ENCODE measurements at regions not wholly inside any gene's neighbourhood (a gene's known extent, or its start where the extent isn't known, plus 50 kb on each side); places are given as distances from the start of the nearest gene placed in this dataset.

GRCh38 chr1:238777551-238777950 is 608.8 kb upstream of the CHRM3 start:
- Mint-ChIP-seq H3K27ac (ENCODE audit: unreplicated experiment) (no peak overlapping the region), H3K27me3 (ENCODE audit: insufficient read depth, unreplicated experiment) (peaks cover 3% of the 10 kb centered on the region), H3K36me3 (ENCODE audit: insufficient read depth, unreplicated experiment) (no peaks in the 10 kb centered on the region), H3K4me3 (ENCODE audit: unreplicated experiment) (no peak overlapping the region), H3K9me3 (ENCODE audit: unreplicated experiment) (peaks cover 8% of the 10 kb centered on the region), H3K4me1 (ENCODE audit: low read depth, unreplicated experiment) (no peaks in the 10 kb centered on the region)
- H3K36me3 ChIP-seq (ENCODE audit: control insufficient read depth, insufficient read depth, low read length) = no peaks in the 10 kb centered on the region
- no peak for DNase-seq
- no peak overlapping the region for H3K4me3 ChIP-seq (ENCODE audit: low read depth, low read length)
- TF ChIP-seq, protein P1, sequence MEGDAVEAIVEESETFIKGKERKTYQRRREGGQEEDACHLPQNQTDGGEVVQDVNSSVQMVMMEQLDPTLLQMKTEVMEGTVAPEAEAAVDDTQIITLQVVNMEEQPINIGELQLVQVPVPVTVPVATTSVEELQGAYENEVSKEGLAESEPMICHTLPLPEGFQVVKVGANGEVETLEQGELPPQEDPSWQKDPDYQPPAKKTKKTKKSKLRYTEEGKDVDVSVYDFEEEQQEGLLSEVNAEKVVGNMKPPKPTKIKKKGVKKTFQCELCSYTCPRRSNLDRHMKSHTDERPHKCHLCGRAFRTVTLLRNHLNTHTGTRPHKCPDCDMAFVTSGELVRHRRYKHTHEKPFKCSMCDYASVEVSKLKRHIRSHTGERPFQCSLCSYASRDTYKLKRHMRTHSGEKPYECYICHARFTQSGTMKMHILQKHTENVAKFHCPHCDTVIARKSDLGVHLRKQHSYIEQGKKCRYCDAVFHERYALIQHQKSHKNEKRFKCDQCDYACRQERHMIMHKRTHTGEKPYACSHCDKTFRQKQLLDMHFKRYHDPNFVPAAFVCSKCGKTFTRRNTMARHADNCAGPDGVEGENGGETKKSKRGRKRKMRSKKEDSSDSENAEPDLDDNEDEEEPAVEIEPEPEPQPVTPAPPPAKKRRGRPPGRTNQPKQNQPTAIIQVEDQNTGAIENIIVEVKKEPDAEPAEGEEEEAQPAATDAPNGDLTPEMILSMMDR (IDR thresholded peaks at IDR 0.05; ENCODE audit: insufficient read depth in 1 of 2, low read depth in 1 of 2, low read length in 1 of 2, severe bottlenecking in 1 of 2, unreplicated experiment in 1 of 2) = no peak
- CTCF ChIA-PET = no interaction called here
- POLR2A ChIA-PET = no interaction called here
- intact Hi-C loops (cut with micrococcal nuclease; ENCODE audit: unreplicated experiment) = no loop called here
- H3K4me1 ChIP-seq = no peaks in the 10 kb centered on the region
- BruUV-seq (replicated peaks) = no TSS peak
- H3K9me3 ChIP-seq = no peaks in the 10 kb centered on the region
- H3K27me3 ChIP-seq (replicated peaks; ENCODE audit: control insufficient read depth, insufficient read depth, low read length) = no peaks in the 10 kb centered on the region

GRCh38 chr1:238776126-238776525 is 610.2 kb upstream of the CHRM3 start:
- Mint-ChIP-seq H3K9me3 (ENCODE audit: unreplicated experiment) (no peaks in the 10 kb centered on the region), H3K27me3 (ENCODE audit: insufficient read depth, unreplicated experiment) (peaks cover 3% of the 10 kb centered on the region), H3K36me3 (ENCODE audit: insufficient read depth, unreplicated experiment) (no peaks in the 10 kb centered on the region), H3K4me3 (ENCODE audit: unreplicated experiment) (no peak overlapping the region), H3K4me1 (ENCODE audit: low read depth, unreplicated experiment) (no peaks in the 10 kb centered on the region), H3K27ac (ENCODE audit: unreplicated experiment) (no peak overlapping the region)
- Histone ChIP-seq H3K4me1 (no peaks in the 10 kb centered on the region), H3K27me3 (replicated peaks; ENCODE audit: control insufficient read depth, insufficient read depth, low read length) (no peaks in the 10 kb centered on the region), H3K4me3 (ENCODE audit: low read depth, low read length) (no peak overlapping the region), H3K36me3 (ENCODE audit: control insufficient read depth, insufficient read depth, low read length) (no peaks in the 10 kb centered on the region), H3K9me3 (no peaks in the 10 kb centered on the region)
- TF ChIP-seq, protein P1 (IDR thresholded peaks at IDR 0.05; ENCODE audit: insufficient read depth in 1 of 2, low read depth in 1 of 2, low read length in 1 of 2, severe bottlenecking in 1 of 2, unreplicated experiment in 1 of 2) = no peak
- BruUV-seq (replicated peaks) = no TSS peak
- CTCF ChIA-PET = no interaction called here
- POLR2A ChIA-PET = no interaction called here
- no peak for DNase-seq
- intact Hi-C loops (cut with micrococcal nuclease; ENCODE audit: unreplicated experiment) = no loop called here

GRCh38 chr1:238772322-238772721 is 614.0 kb upstream of the CHRM3 start:
- CTCF ChIA-PET = no interaction called here
- POLR2A ChIA-PET = no interaction called here
- Mint-ChIP-seq H3K4me3 (ENCODE audit: unreplicated experiment) (no peak overlapping the region), H3K36me3 (ENCODE audit: insufficient read depth, unreplicated experiment) (no peaks in the 10 kb centered on the region), H3K27me3 (ENCODE audit: insufficient read depth, unreplicated experiment) (no peaks in the 10 kb centered on the region), H3K27ac (ENCODE audit: unreplicated experiment) (no peak overlapping the region), H3K4me1 (ENCODE audit: low read depth, unreplicated experiment) (no peaks in the 10 kb centered on the region), H3K9me3 (ENCODE audit: unreplicated experiment) (no peaks in the 10 kb centered on the region)
- no peak for DNase-seq
- TF ChIP-seq, protein P1 (IDR thresholded peaks at IDR 0.05; ENCODE audit: insufficient read depth in 1 of 2, low read depth in 1 of 2, low read length in 1 of 2, severe bottlenecking in 1 of 2, unreplicated experiment in 1 of 2) = no peak
- Histone ChIP-seq H3K4me3 (ENCODE audit: low read depth, low read length) (no peak overlapping the region), H3K4me1 (no peaks in the 10 kb centered on the region), H3K27me3 (replicated peaks; ENCODE audit: control insufficient read depth, insufficient read depth, low read length) (no peaks in the 10 kb centered on the region), H3K9me3 (no peaks in the 10 kb centered on the region), H3K36me3 (ENCODE audit: control insufficient read depth, insufficient read depth, low read length) (no peaks in the 10 kb centered on the region)
- no TSS peak for BruUV-seq (replicated peaks)
- intact Hi-C loops (cut with micrococcal nuclease; ENCODE audit: unreplicated experiment) = no loop called here

All from Caco-2 (cell line).